ENCODE measurements at regions not wholly inside any gene's neighbourhood (a gene's known extent, or its start where the extent isn't known, plus 50 kb on each side); places are given as distances from the start of the nearest gene placed in this dataset.
"Not testable (repeated sequence)": the region's sequence is repeated elsewhere in the genome, so short reads cannot be mapped to it uniquely, and the experiment has no call there.

- Mint-ChIP-seq H3K4me1 (peaks cover 5% of the 10 kb centered on the region), H3K4me3 (no peak overlapping the region), H3K9me3 (no peaks in the 10 kb centered on the region), H3K36me3 (ENCODE audit: low read depth) (no peaks in the 10 kb centered on the region), H3K27ac (no peak overlapping the region), H3K27me3 (peaks cover 46% of the 10 kb centered on the region)
- ChIA-PET POLR2A (no interaction called here), CTCF (interaction anchor here (0.9 kb wide), 1 partner anchor 149 kb away, joined by 4 read pairs; the partner anchor contains the start of gene ANKRD10)
- no peak for DNase-seq
Measured at GRCh38 chr13:111064661-111065060, 50.4 kb upstream of the ARHGEF7 start.

DNA sequence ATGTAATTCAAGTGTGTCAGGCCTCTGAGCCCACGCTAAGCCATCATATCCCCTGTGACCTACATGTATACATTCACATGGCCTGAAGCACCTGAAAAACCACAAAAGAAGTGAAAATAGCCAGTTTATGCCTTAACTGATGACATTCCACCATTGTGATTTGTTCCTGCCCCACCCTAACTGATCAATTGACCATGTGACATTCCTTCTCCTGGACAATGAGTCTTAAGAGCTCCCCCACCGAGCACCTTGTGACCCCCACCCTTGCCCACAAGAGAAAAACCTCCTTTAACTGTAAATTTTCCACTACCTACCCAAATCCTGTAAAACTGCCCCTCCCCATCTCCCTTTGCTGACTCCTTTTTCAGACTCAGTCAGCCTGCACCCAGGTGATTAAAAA, 52.1 kb upstream of the ARHGEF7 start:
- POLR2A ChIA-PET = no interaction called here
- CTCF ChIA-PET = no interaction called here
- Mint-ChIP-seq H3K4me1 (peaks cover 5% of the 10 kb centered on the region), H3K4me3 (no peak overlapping the region), H3K27me3 (peaks cover 48% of the 10 kb centered on the region), H3K27ac (no peak overlapping the region), H3K36me3 (ENCODE audit: low read depth) (no peaks in the 10 kb centered on the region), H3K9me3 (no peaks in the 10 kb centered on the region)
- DNase-seq = no peak

GRCh38 chr13:111062305-111062704, 52.8 kb upstream of the ARHGEF7 start:
- POLR2A ChIA-PET = no interaction called here
- Mint-ChIP-seq H3K36me3 (ENCODE audit: low read depth) (no peaks in the 10 kb centered on the region), H3K27me3 (peaks cover 51% of the 10 kb centered on the region), H3K27ac (no peak overlapping the region), H3K4me1 (peaks cover 4% of the 10 kb centered on the region), H3K4me3 (no peak overlapping the region), H3K9me3 (no peaks in the 10 kb centered on the region)
- DNase-seq = no peak
- CTCF ChIA-PET = no interaction called here

DNA sequence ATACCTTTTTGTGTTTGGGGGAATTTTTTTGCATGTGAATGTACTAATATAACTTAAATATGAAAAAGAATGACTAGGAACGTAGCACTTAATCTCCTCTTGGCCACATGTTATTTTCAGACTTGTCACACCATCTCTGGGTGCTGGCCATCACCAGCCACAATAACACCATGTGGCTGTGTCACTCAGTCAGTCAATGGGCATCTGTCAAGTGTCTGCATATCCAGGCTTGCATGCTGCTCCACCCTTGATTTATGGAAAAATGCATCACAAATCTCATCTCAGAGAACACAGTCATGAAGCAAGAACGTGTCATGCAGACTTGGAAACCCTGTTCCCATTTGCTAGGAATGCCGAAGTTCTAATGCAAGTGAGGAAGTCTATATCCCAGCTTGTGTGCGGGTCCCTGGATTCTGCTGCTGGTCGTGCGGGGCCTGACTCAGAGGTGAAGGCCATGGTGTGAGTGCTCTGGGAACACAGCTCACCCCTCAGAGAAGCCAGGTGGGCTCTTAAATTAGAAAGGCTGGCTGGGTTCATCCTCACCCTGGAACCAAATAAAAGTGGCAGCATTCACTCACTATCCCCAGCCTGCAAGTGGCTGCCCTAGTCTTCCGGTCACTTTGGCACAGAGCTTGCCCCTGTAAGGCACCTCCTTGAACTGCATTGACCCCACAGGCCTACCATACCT, 53.6 kb upstream of the ARHGEF7 start:
- no peak overlapping the region for H3K27ac Mint-ChIP-seq
- H3K36me3 Mint-ChIP-seq (ENCODE audit: low read depth) = no peaks in the 10 kb centered on the region
- no peak for DNase-seq
- ChIA-PET POLR2A (no interaction called here), CTCF (no interaction called here)
- H3K27me3 Mint-ChIP-seq = peaks cover 57% of the 10 kb centered on the region
- no peaks in the 10 kb centered on the region for H3K9me3 Mint-ChIP-seq
- no peak overlapping the region for H3K4me3 Mint-ChIP-seq
- peaks cover 2% of the 10 kb centered on the region for H3K4me1 Mint-ChIP-seq

DNA sequence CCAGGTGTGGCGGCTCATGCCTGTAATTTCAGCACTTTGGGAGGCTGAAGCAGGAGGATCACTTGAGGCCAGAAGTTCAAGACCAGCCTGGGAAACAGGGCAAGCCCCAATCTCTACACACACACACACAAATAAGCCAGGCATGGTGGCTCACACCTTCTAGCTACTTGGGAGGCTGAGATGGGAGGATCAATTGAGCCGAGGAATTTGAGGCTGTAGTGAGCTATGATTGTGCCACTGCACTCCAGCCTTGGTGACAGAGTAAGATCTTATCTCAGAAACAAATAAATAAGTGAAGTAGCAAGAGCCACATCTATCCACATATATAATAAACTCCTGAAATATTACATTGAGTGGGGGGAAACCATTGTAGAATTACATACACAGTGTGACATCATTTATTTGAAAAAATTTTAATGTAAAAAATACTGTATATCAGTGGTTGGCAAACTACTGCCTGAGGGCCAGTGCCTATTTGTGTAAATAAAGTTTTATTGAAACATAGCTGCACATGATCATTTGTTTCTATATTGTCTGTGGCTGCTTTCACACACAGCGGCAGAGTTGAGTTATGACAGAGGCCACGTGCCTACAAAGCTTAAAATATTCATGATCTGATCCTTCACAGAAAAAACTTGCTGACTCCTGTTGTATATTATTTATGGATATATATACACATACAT, 54.7 kb upstream of the ARHGEF7 start:
- Mint-ChIP-seq H3K27me3 (peaks cover 56% of the 10 kb centered on the region), H3K9me3 (no peaks in the 10 kb centered on the region), H3K4me1 (no peaks in the 10 kb centered on the region), H3K4me3 (no peak overlapping the region), H3K27ac (no peak overlapping the region), H3K36me3 (ENCODE audit: low read depth) (no peaks in the 10 kb centered on the region)
- ChIA-PET POLR2A (no interaction called here), CTCF (interaction anchor here (1.0 to 1.3 kb wide), 2 partner anchors 10 to 145 kb away, joined by 3 read pairs; no protein-coding TSS in a partner anchor)
- no peak for DNase-seq

- DNase-seq = no peak
- POLR2A ChIA-PET = no interaction called here
- Mint-ChIP-seq H3K4me3 (no peak overlapping the region), H3K4me1 (no peaks in the 10 kb centered on the region), H3K36me3 (ENCODE audit: low read depth) (no peaks in the 10 kb centered on the region), H3K27me3 (peaks cover 58% of the 10 kb centered on the region), H3K9me3 (no peaks in the 10 kb centered on the region), H3K27ac (no peak overlapping the region)
- CTCF ChIA-PET = interaction anchor here (0.6 kb wide), 1 partner anchor 9 kb away, joined by 3 read pairs; no protein-coding TSS in a partner anchor
Measured at GRCh38 chr13:111058796-111059506, 56.2 kb upstream of the ARHGEF7 start.

DNA sequence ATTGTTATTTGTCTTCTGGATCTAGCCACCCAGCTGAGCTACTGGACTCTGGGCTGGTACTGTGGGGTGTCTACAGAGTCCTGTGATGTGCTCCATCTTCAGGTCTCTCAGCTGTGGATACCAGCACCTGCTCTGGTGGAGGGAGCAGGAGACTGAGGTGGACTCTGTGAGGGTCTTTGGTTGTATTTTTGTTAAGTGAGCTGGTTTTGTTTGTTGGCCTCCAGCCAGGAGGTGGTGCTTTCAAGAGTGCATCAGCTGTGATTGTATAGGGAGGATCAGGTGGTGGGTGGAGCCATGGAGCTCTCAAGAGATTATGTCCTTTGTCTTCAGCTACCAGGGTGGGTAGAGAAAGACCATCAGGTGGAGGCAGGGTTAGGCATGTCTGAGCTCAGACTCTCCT, 56.8 kb upstream of the ARHGEF7 start:
- H3K27ac Mint-ChIP-seq; H3K9me3 Mint-ChIP-seq; POLR2A ChIA-PET; H3K4me3 Mint-ChIP-seq; H3K4me1 Mint-ChIP-seq; DNase-seq; H3K36me3 Mint-ChIP-seq (ENCODE audit: low read depth): not testable (repeated sequence)
- peaks cover 61% of the 10 kb centered on the region for H3K27me3 Mint-ChIP-seq
- CTCF ChIA-PET = interaction anchor here (0.6 to 1.8 kb wide), 2 partner anchors 9 kb away, joined by 3 to 13 read pairs; no protein-coding TSS in a partner anchor

DNA sequence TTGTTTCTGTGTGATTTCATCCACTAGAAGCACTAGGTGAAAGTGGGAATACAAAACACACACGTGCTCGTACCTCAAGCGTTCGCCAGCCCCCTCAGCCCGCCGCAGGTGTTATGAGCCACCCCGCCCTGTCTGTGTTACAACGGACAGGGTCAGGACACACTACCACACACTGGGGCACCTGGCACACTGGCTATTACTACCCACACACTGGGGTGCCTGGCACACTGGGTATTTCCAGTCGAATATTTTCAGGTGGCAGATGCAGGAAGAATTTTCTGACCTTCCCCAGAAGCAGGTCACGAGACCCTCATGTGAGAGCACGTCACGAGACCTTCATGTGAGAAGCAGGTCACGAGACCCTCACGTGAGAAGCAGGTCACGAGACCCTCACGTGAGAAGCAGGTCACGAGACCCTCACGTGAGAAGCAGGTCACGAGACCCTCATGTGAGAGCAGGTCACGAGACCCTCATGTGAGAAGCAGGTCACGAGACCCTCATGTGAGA, 63.3 kb upstream of the ARHGEF7 start:
- POLR2A ChIA-PET; H3K36me3 Mint-ChIP-seq (ENCODE audit: low read depth); H3K9me3 Mint-ChIP-seq; H3K4me3 Mint-ChIP-seq; CTCF ChIA-PET; DNase-seq; H3K27ac Mint-ChIP-seq: not testable (repeated sequence)
- Mint-ChIP-seq H3K27me3 (peaks cover 35% of the 10 kb centered on the region), H3K4me1 (peaks cover 10% of the 10 kb centered on the region)

GRCh38 chr13:111051041-111051725, 63.9 kb upstream of the ARHGEF7 start:
- Mint-ChIP-seq H3K27me3 (peaks cover 29% of the 10 kb centered on the region), H3K9me3 (no peaks in the 10 kb centered on the region), H3K4me3 (no peak overlapping the region), H3K4me1 (peaks cover 14% of the 10 kb centered on the region), H3K36me3 (ENCODE audit: low read depth) (no peaks in the 10 kb centered on the region), H3K27ac (no peak overlapping the region)
- ChIA-PET POLR2A (no interaction called here), CTCF (interaction anchor here (4.8 to 5.3 kb wide), 2 partner anchors 107 to 137 kb away, joined by 30 to 35 read pairs; partner anchors contain the start of gene ANKRD10)
- DNase-seq = no peak

DNA sequence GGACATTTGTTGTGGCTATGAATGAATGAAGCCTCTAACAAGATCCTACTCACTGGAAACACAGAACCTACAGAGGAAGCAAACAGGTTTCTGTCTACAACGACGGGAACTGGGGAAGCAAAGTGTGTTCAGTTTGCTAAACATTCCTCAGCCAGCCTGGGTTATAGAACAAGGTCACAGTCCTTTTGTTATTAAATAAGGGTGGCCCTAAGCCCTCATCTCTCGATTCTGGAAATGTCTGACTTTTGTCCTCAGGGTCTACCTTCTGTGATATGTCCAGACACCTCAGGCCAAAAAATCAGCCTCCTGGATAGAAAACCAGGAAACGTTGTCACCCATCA, 64.6 kb upstream of the ARHGEF7 start:
- ChIA-PET POLR2A (no interaction called here), CTCF (interaction anchor here (1.3 to 5.3 kb wide), 3 partner anchors 44 to 136 kb away, joined by 3 to 35 read pairs (median 30); partner anchors contain the start of gene ANKRD10)
- H3K4me3 Mint-ChIP-seq = no peak overlapping the region
- H3K4me1 Mint-ChIP-seq = peaks cover 14% of the 10 kb centered on the region
- H3K27ac Mint-ChIP-seq = no peak overlapping the region
- no peaks in the 10 kb centered on the region for H3K36me3 Mint-ChIP-seq (ENCODE audit: low read depth)
- H3K9me3 Mint-ChIP-seq = no peaks in the 10 kb centered on the region
- no peak for DNase-seq
- H3K27me3 Mint-ChIP-seq = peaks cover 23% of the 10 kb centered on the region

- Mint-ChIP-seq H3K36me3 (ENCODE audit: low read depth) (no peaks in the 10 kb centered on the region), H3K4me3 (no peak overlapping the region), H3K9me3 (no peaks in the 10 kb centered on the region), H3K4me1 (peaks cover 14% of the 10 kb centered on the region), H3K27ac (no peak overlapping the region), H3K27me3 (peaks cover 17% of the 10 kb centered on the region)
- POLR2A ChIA-PET = no interaction called here
- CTCF ChIA-PET = interaction anchor here (1.3 to 5.3 kb wide), 4 partner anchors 18 to 136 kb away, joined by 3 to 35 read pairs (median 20); partner anchors contain the start of gene ANKRD10
- no peak for DNase-seq
Measured at GRCh38 chr13:111049791-111050538, 65.1 kb upstream of the ARHGEF7 start.

GRCh38 chr13:111048387-111048786, 66.7 kb upstream of the ARHGEF7 start:
- POLR2A ChIA-PET = interaction anchor here (1.7 kb wide), 1 partner anchor 134 kb away, joined by 8 read pairs; the partner anchor contains the start of gene ANKRD10
- no peak for DNase-seq
- H3K4me1 Mint-ChIP-seq = peaks cover 24% of the 10 kb centered on the region
- no peaks in the 10 kb centered on the region for H3K36me3 Mint-ChIP-seq (ENCODE audit: low read depth)
- no peak overlapping the region for H3K27ac Mint-ChIP-seq
- peaks cover 6% of the 10 kb centered on the region for H3K27me3 Mint-ChIP-seq
- CTCF ChIA-PET = interaction anchor here (1.0 to 5.3 kb wide), 5 partner anchors 19 to 134 kb away, joined by 3 to 35 read pairs (median 9); partner anchors contain the start of gene ANKRD10
- H3K9me3 Mint-ChIP-seq = peaks cover 5% of the 10 kb centered on the region
- H3K4me3 Mint-ChIP-seq = no peak overlapping the region

Measured in activated CD4-positive, alpha-beta memory T cell treated with anti-CD3 and anti-CD28 coated beads, Interleukin-2, amount 10 ng/mL, durations not matched to agents 7 days and 5 days (primary cell).